ENCODE measurements at regions not wholly inside any gene's neighbourhood (a gene's known extent, or its start where the extent isn't known, plus 50 kb on each side); places are given as distances from the start of the nearest gene placed in this dataset.

- TF ChIP-seq CTCF (conservative IDR thresholded peaks at IDR 0.05): no peak
- Histone ChIP-seq H3K27me3 (ENCODE audit: control insufficient read depth, insufficient read depth, low read length, poor library complexity, severe bottlenecking) (no peaks in the 10 kb centered on the region), H3K9ac (ENCODE audit: extremely low read depth, low read length, poor library complexity, severe bottlenecking) (no peak overlapping the region), H3K9me3 (ENCODE audit: control insufficient read depth, low read length) (no peaks in the 10 kb centered on the region), H3K27ac (ENCODE audit: low read depth, low read length) (no peak overlapping the region), H3K4me3 (ENCODE audit: low read length) (no peak overlapping the region), H3K36me3 (ENCODE audit: control insufficient read depth, insufficient read depth, low read length) (no peaks in the 10 kb centered on the region), H3K4me1 (ENCODE audit: control insufficient read depth, insufficient read depth, low read length) (no peaks in the 10 kb centered on the region)
- peaks cover 9% of the 10 kb centered on the region for H3K9me3 Mint-ChIP-seq
- H3K4me3 Mint-ChIP-seq: no peak overlapping the region
- H3K4me1 Mint-ChIP-seq: no peaks in the 10 kb centered on the region
- WGBS, 2 experiments (ENCODE audit: insufficient coverage in 1 of 2, insufficient read length in 1 of 2): 84% methylated on average over 1 of the region's 1 CpG; no CpG with 5 or more reads in 1 of the 2 experiments
- no peak for DNase-seq
- H3K27me3 Mint-ChIP-seq (ENCODE audit: insufficient read depth): peaks cover 10% of the 10 kb centered on the region
- H3K36me3 Mint-ChIP-seq (ENCODE audit: low read depth): no peaks in the 10 kb centered on the region
- H3K27ac Mint-ChIP-seq: no peak overlapping the region
These were observed 134.0 kb upstream of the EGFLAM start for GRCh38 chr5:38124321-38124720.

GRCh38 chr5:38121420-38121819 is 136.9 kb upstream of the EGFLAM start:
- no peaks in the 10 kb centered on the region for H3K4me1 Mint-ChIP-seq
- H3K27me3 Mint-ChIP-seq (ENCODE audit: insufficient read depth): no peaks in the 10 kb centered on the region
- Histone ChIP-seq H3K9me3 (ENCODE audit: control insufficient read depth, low read length) (no peaks in the 10 kb centered on the region), H3K4me3 (ENCODE audit: low read length) (no peak overlapping the region), H3K27me3 (ENCODE audit: control insufficient read depth, insufficient read depth, low read length, poor library complexity, severe bottlenecking) (no peaks in the 10 kb centered on the region), H3K27ac (ENCODE audit: low read depth, low read length) (no peak overlapping the region), H3K9ac (ENCODE audit: extremely low read depth, low read length, poor library complexity, severe bottlenecking) (no peak overlapping the region), H3K36me3 (ENCODE audit: control insufficient read depth, insufficient read depth, low read length) (no peaks in the 10 kb centered on the region), H3K4me1 (ENCODE audit: control insufficient read depth, insufficient read depth, low read length) (no peaks in the 10 kb centered on the region)
- no peak for DNase-seq
- TF ChIP-seq CTCF (conservative IDR thresholded peaks at IDR 0.05): no peak
- H3K9me3 Mint-ChIP-seq: peaks cover 9% of the 10 kb centered on the region
- H3K36me3 Mint-ChIP-seq (ENCODE audit: low read depth): no peaks in the 10 kb centered on the region
- WGBS, 2 experiments (ENCODE audit: insufficient coverage in 1 of 2, insufficient read length in 1 of 2): 87 to 100% methylated on average over 1 to 2 of the region's 2 CpGs
- no peak overlapping the region for H3K4me3 Mint-ChIP-seq
- no peak overlapping the region for H3K27ac Mint-ChIP-seq

DNA sequence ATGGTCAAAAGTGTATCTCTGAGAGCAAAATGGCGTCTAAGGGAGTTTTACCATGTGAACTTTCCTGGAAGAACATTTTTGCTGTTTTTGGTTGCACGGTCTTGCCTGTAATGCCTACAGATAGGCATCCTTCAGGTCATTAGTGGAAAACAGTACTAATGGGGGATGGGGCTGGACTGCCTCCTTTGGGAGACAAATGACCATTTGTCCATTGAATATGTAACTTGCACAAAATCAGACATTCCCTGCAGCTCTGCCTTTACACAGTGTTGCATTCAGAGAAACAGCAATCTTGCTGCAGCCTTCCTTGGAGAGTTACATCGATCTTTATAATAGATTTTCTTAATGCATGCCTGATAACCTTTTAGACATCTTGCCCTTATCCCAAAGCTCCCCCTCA is 138.5 kb upstream of the EGFLAM start:
- H3K27me3 ChIP-seq (ENCODE audit: control insufficient read depth, insufficient read depth, low read length, poor library complexity, severe bottlenecking): no peaks in the 10 kb centered on the region
- WGBS, 2 experiments (ENCODE audit: insufficient coverage in 1 of 2, insufficient read length in 1 of 2): 90 to 100% methylated on average over 3 of the region's 3 CpGs
- H3K4me3 ChIP-seq (ENCODE audit: low read length): no peak overlapping the region
- no peaks in the 10 kb centered on the region for H3K9me3 ChIP-seq (ENCODE audit: control insufficient read depth, low read length)
- H3K4me1 Mint-ChIP-seq: peaks cover 6% of the 10 kb centered on the region
- no peaks in the 10 kb centered on the region for H3K27me3 Mint-ChIP-seq (ENCODE audit: insufficient read depth)
- no peak overlapping the region for H3K9ac ChIP-seq (ENCODE audit: extremely low read depth, low read length, poor library complexity, severe bottlenecking)
- DNase-seq: no peak
- no peaks in the 10 kb centered on the region for H3K36me3 ChIP-seq (ENCODE audit: control insufficient read depth, insufficient read depth, low read length)
- TF ChIP-seq CTCF (conservative IDR thresholded peaks at IDR 0.05): no peak
- H3K36me3 Mint-ChIP-seq (ENCODE audit: low read depth): no peaks in the 10 kb centered on the region
- peaks cover 9% of the 10 kb centered on the region for H3K9me3 Mint-ChIP-seq
- H3K27ac Mint-ChIP-seq: no peak overlapping the region
- no peaks in the 10 kb centered on the region for H3K4me1 ChIP-seq (ENCODE audit: control insufficient read depth, insufficient read depth, low read length)
- no peak overlapping the region for H3K4me3 Mint-ChIP-seq
- no peak overlapping the region for H3K27ac ChIP-seq (ENCODE audit: low read depth, low read length)
